Progenitor cell of endocrine pancreas (in vitro differentiated cells): ENCODE measurements at regions not wholly inside any gene's neighbourhood (a gene's known extent, or its start where the extent isn't known, plus 50 kb on each side); places are given as distances from the start of the nearest gene placed in this dataset.
A peak's percentile ranks its signal among the peaks of the same experiment; 100 is the strongest.
"Not testable (repeated sequence)": the region's sequence is repeated elsewhere in the genome, so short reads cannot be mapped to it uniquely, and the experiment has no call there.

Experiments used
- DNase-seq: peaks from one replicate; pipeline ENCODE4 v3.0.0; 2021; ENCODE audit warnings: low spot score; ENCODE audit not compliant: unreplicated experiment
- H3K27ac Mint-ChIP-seq: 2 replicates; pipeline ENCODE4 v1.8.0; 2021; ENCODE audit warnings: mild to moderate bottlenecking, moderate library complexity, mixed read lengths
- H3K27me3 Mint-ChIP-seq: 2 replicates; pipeline ENCODE4 v1.8.0; 2021; ENCODE audit warnings: mixed read lengths
- H3K36me3 Mint-ChIP-seq: 2 replicates; pipeline ENCODE4 v1.8.0; 2022; ENCODE audit warnings: mixed read lengths; ENCODE audit not compliant: insufficient read depth
- H3K4me1 Mint-ChIP-seq: 2 replicates; pipeline ENCODE4 v1.8.0; 2021; ENCODE audit warnings: low read depth, mixed read lengths
- H3K4me3 Mint-ChIP-seq: 2 replicates; pipeline ENCODE4 v1.8.0; 2021; ENCODE audit warnings: low read depth, mild to moderate bottlenecking, moderate library complexity, mixed read lengths
- H3K9me3 Mint-ChIP-seq: 2 replicates; pipeline ENCODE4 v1.8.0; 2021; ENCODE audit warnings: low read depth, mixed read lengths
- TF ChIP-seq, protein P1 (sequence below): fragments of 200-600 bp; sonication (generic); IDR thresholded peaks from one replicate; pipeline ENCODE4 v1.5.0; 2021; ENCODE audit warnings: antibody characterized with exemption, mild to moderate bottlenecking; ENCODE audit not compliant: unreplicated experiment

- Mint-ChIP-seq H3K27me3 (no peaks in the 10 kb centered on the region), H3K4me1 (peaks cover 1% of the 10 kb centered on the region), H3K27ac (no peak overlapping the region), H3K36me3 (no peaks in the 10 kb centered on the region), H3K4me3 (no peak overlapping the region), H3K9me3 (peaks cover 8% of the 10 kb centered on the region)
- TF ChIP-seq, protein P1, sequence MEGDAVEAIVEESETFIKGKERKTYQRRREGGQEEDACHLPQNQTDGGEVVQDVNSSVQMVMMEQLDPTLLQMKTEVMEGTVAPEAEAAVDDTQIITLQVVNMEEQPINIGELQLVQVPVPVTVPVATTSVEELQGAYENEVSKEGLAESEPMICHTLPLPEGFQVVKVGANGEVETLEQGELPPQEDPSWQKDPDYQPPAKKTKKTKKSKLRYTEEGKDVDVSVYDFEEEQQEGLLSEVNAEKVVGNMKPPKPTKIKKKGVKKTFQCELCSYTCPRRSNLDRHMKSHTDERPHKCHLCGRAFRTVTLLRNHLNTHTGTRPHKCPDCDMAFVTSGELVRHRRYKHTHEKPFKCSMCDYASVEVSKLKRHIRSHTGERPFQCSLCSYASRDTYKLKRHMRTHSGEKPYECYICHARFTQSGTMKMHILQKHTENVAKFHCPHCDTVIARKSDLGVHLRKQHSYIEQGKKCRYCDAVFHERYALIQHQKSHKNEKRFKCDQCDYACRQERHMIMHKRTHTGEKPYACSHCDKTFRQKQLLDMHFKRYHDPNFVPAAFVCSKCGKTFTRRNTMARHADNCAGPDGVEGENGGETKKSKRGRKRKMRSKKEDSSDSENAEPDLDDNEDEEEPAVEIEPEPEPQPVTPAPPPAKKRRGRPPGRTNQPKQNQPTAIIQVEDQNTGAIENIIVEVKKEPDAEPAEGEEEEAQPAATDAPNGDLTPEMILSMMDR: no peak
- DNase-seq: no peak
Measured at GRCh38 chr4:135927651-135928050, 1604.6 kb downstream of the PCDH18 start.

GRCh38 chr4:135921081-135921480, 1611.2 kb downstream of the PCDH18 start:
- no peak for DNase-seq
- H3K9me3 Mint-ChIP-seq: no peaks in the 10 kb centered on the region
- TF ChIP-seq, protein P1: no peak
- no peaks in the 10 kb centered on the region for H3K4me1 Mint-ChIP-seq
- H3K36me3 Mint-ChIP-seq: no peaks in the 10 kb centered on the region
- H3K27me3 Mint-ChIP-seq: no peaks in the 10 kb centered on the region
- H3K27ac Mint-ChIP-seq: no peak overlapping the region
- H3K4me3 Mint-ChIP-seq: no peak overlapping the region

DNA sequence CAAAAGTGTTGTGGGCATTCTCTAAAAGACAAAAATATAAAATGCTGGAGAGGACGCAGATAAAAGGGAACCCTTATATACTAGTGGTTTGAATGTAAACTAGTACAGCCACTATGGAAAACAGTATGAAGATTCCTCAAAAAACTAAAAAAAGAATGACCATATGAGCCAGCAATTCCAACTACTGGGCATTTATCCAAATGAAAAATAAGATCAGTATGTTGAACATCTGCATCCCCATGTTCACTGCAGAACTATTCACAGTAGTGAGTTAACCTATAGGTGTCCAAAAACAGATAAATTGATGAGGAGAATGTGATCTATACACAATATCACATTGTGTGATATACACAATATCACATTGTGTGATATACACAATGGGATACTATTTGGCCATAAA, 1615.3 kb downstream of the PCDH18 start:
- Mint-ChIP-seq H3K36me3 (no peaks in the 10 kb centered on the region), H3K27me3 (no peaks in the 10 kb centered on the region), H3K4me3 (no peak overlapping the region), H3K27ac (no peak overlapping the region), H3K4me1 (peaks cover 2% of the 10 kb centered on the region), H3K9me3 (no peaks in the 10 kb centered on the region)
- DNase-seq: no peak
- TF ChIP-seq, protein P1: no peak

DNA sequence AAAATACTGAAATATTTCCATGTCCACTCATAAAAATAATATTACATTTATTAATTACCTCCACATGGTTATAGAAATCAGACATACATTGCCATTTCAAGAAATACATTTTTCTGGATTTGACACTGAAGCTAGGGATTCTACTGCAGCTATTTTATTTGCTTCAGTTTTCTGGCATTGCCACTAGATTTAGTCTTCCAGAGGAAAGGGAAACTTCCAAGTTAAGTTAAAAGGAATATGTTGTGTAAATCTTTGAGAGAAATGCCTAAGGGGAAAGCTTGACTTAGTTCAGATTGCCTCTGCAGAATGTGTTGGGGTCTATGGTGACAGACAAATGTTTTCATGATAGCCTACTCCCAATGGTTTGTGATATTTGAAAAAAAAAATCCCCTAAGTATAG, 1631.3 kb downstream of the PCDH18 start:
- DNase-seq: no peak
- TF ChIP-seq, protein P1: no peak
- H3K4me3 Mint-ChIP-seq: no peak overlapping the region

DNA sequence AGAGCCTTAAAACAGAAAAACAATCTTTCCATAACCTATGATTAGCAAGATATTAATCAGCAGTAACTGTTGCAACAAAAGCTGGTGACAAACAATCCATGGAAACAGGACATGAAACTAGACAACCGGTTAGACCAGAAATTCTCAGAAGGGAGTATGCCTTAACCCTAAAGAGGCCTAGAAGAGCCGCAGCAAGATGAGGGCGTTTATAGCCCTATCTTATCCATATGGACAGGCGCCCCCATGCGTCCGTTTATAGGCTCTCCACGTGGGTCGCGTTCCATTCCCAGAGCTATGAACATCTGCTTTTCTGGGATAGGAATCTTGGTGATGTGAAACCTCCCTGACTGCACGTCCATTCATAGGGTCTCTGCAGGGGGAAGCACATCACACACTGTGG, 1662.7 kb upstream of the PABPC4L start:
- not testable (repeated sequence) for H3K4me1 Mint-ChIP-seq, DNase-seq, H3K36me3 Mint-ChIP-seq, H3K27ac Mint-ChIP-seq, H3K27me3 Mint-ChIP-seq, H3K9me3 Mint-ChIP-seq, H3K4me3 Mint-ChIP-seq
- TF ChIP-seq, protein P1: peak; percentile 42

More for the DNA sequence above, 1631.3 kb downstream of the PCDH18 start:
- Mint-ChIP-seq H3K4me1 (peaks cover 1% of the 10 kb centered on the region), H3K27me3 (no peaks in the 10 kb centered on the region), H3K27ac (no peak overlapping the region), H3K9me3 (peaks cover 7% of the 10 kb centered on the region), H3K36me3 (no peaks in the 10 kb centered on the region)
